ENCODE measurements at regions not wholly inside any gene's neighbourhood (a gene's known extent, or its start where the extent isn't known, plus 50 kb on each side); places are given as distances from the start of the nearest gene placed in this dataset.

DNA sequence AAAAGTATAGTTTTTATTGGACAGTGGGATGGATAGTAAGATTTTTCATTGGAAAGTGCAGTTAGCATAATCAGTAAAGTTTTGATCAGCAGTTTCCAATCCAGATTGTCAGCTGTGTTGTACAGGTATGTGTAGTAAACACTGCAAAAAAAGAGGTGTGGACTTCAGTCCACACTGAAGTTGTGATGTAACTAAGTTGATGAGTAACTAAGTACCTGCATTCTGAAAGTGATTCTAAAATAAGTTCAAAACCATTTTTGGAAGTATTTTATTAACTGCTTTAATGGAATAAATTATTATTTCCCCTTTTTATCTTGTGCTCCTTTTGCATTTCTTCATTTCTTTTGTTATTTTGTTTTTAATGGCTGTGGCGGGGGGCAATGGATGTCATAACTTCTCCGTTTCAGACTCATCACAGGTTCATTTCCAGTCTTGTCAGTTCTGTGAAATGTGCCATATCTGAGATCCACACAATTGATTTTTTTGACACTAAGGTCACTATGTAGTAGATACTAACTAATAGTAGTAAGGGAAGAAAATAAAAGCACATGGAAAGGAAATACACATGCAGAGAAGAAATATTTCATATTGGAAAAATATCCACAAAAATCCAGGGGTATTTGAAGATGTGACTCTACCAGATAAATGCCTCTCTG, 247.5 kb downstream of the GABRG1 start:
- H3K4me1 ChIP-seq, result no peaks in the 10 kb centered on the region
- TF ChIP-seq, protein P1, sequence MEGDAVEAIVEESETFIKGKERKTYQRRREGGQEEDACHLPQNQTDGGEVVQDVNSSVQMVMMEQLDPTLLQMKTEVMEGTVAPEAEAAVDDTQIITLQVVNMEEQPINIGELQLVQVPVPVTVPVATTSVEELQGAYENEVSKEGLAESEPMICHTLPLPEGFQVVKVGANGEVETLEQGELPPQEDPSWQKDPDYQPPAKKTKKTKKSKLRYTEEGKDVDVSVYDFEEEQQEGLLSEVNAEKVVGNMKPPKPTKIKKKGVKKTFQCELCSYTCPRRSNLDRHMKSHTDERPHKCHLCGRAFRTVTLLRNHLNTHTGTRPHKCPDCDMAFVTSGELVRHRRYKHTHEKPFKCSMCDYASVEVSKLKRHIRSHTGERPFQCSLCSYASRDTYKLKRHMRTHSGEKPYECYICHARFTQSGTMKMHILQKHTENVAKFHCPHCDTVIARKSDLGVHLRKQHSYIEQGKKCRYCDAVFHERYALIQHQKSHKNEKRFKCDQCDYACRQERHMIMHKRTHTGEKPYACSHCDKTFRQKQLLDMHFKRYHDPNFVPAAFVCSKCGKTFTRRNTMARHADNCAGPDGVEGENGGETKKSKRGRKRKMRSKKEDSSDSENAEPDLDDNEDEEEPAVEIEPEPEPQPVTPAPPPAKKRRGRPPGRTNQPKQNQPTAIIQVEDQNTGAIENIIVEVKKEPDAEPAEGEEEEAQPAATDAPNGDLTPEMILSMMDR (IDR thresholded peaks at IDR 0.05), result no peak
- no peak for TF ChIP-seq POLR2A (IDR thresholded peaks at IDR 0.05)
- no peak for DNase-seq
- 95 to 96% methylated on average over 2 of the region's 2 CpGs for WGBS, 2 donors
- no peaks in the 10 kb centered on the region for H3K27me3 ChIP-seq
- H3K4me3 ChIP-seq (replicated peaks in 1 of 3), result no peak overlapping the region
- intact Hi-C loops (cut with DNase I), result no loop called here
- no peak overlapping the region for H3K27ac ChIP-seq
- no peaks in the 10 kb centered on the region for H3K9me3 ChIP-seq
- H3K36me3 ChIP-seq, result no peaks in the 10 kb centered on the region

DNA sequence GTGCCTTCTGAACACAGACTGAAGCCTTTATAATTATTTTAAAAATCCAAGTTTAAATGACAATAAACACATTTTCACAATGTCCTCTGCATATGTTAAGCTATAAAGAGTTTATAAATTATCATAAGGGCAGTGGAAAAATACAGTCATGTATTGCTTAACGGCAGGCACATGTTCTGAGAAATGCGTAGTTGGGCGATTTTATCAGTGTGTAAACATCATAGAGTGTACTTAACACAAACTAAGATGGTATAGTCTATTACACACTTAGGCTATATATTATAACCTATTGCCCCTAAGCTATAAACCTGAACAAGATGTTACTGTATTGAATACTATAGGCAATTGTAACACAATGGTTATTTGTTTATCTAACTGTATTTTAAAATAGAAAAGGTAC, 254.7 kb downstream of the GABRG1 start:
- TF ChIP-seq, protein P1 (IDR thresholded peaks at IDR 0.05), result no peak
- TF ChIP-seq POLR2A (IDR thresholded peaks at IDR 0.05), result no peak
- intact Hi-C loops (cut with DNase I), result no loop called here
- no peak overlapping the region for H3K4me3 ChIP-seq (replicated peaks in 1 of 3)
- DNase-seq, result no peak
- no peaks in the 10 kb centered on the region for H3K36me3 ChIP-seq
- H3K27me3 ChIP-seq, result no peaks in the 10 kb centered on the region
- H3K27ac ChIP-seq, result no peak overlapping the region
- WGBS, 2 donors, result 78 to 79% methylated on average over 3 of the region's 3 CpGs
- no peaks in the 10 kb centered on the region for H3K4me1 ChIP-seq
- H3K9me3 ChIP-seq, result no peaks in the 10 kb centered on the region

- no peak for DNase-seq
- WGBS, 2 donors, result 73 to 79% methylated on average over 2 of the region's 2 CpGs
- no peak overlapping the region for H3K27ac ChIP-seq
- no peaks in the 10 kb centered on the region for H3K4me1 ChIP-seq
- H3K9me3 ChIP-seq, result no peaks in the 10 kb centered on the region
- no peaks in the 10 kb centered on the region for H3K36me3 ChIP-seq
- no peak for TF ChIP-seq POLR2A (IDR thresholded peaks at IDR 0.05)
- TF ChIP-seq, protein P1 (IDR thresholded peaks at IDR 0.05), result no peak
- H3K4me3 ChIP-seq (replicated peaks in 1 of 3), result no peak overlapping the region
- H3K27me3 ChIP-seq, result no peaks in the 10 kb centered on the region
- intact Hi-C loops (cut with DNase I), result no loop called here
Measured at GRCh38 chr4:45865781-45866180, 258.1 kb downstream of the GABRG1 start.

GRCh38 chr4:45855857-45856256, 268.0 kb downstream of the GABRG1 start:
- WGBS, 2 donors, result 82% methylated on average over 2 of the region's 2 CpGs
- TF ChIP-seq, protein P1 (IDR thresholded peaks at IDR 0.05), result no peak
- TF ChIP-seq POLR2A (IDR thresholded peaks at IDR 0.05), result no peak
- H3K27ac ChIP-seq, result no peak overlapping the region
- H3K9me3 ChIP-seq, result no peaks in the 10 kb centered on the region
- H3K4me3 ChIP-seq (replicated peaks in 1 of 3), result no peak overlapping the region
- no peak for DNase-seq
- H3K4me1 ChIP-seq, result no peaks in the 10 kb centered on the region
- H3K36me3 ChIP-seq, result no peaks in the 10 kb centered on the region
- intact Hi-C loops (cut with DNase I), result no loop called here
- H3K27me3 ChIP-seq, result no peaks in the 10 kb centered on the region

DNA sequence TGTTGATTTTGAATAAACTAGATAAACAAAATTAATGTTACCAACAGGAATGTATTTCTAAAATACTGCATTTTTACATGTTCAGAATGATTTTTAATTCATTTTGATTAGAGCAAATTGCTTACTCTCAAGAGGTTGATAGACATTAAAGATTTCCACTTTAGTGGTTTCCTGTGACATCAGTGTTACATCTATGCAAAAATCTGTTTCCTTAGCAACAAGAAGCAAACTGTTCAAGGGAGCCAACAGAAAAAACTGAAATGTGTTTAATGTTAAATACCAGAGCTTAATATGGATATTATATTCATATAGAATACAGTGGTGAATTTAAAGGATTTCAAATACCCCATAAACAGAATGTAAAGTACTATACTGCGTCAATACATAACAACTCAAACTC, 277.8 kb downstream of the GABRG1 start:
- H3K27ac ChIP-seq, result no peak overlapping the region
- intact Hi-C loops (cut with DNase I), result no loop called here

More for the DNA sequence above, 277.8 kb downstream of the GABRG1 start:
- WGBS, 2 donors, result 92 to 96% methylated on average over 1 of the region's 1 CpG
- H3K4me3 ChIP-seq (replicated peaks in 1 of 3), result no peak overlapping the region
- no peaks in the 10 kb centered on the region for H3K4me1 ChIP-seq
- no peaks in the 10 kb centered on the region for H3K9me3 ChIP-seq
- H3K36me3 ChIP-seq, result no peaks in the 10 kb centered on the region
- TF ChIP-seq, protein P1 (IDR thresholded peaks at IDR 0.05), result no peak
- no peak for TF ChIP-seq POLR2A (IDR thresholded peaks at IDR 0.05)
- no peaks in the 10 kb centered on the region for H3K27me3 ChIP-seq
- DNase-seq, result no peak
